Caco-2 (cell line): ENCODE measurements at regions not wholly inside any gene's neighbourhood (a gene's known extent, or its start where the extent isn't known, plus 50 kb on each side); places are given as distances from the start of the nearest gene placed in this dataset.

Source experiments
- BruUV-seq: library from RNA; stranded (reverse); fragments of 400-500 nt; replicated peaks from 2 replicates; lab custom pipeline; 2021; lab: Mats Ljungman, UMichigan
- CTCF ChIA-PET: fragments of 300-600 bp; sonication (Branson Sonifier 250); formaldehyde crosslinking; loops from one replicate; lab custom pipeline; 2022; ENCODE audit warnings: antibody characterized with exemption; lab: Charles Lee
- POLR2A ChIA-PET: fragments of 300-600 bp; sonication (Branson Sonifier 250); formaldehyde crosslinking; loops from one replicate; lab custom pipeline; 2022; ENCODE audit warnings: antibody characterized with exemption; lab: Charles Lee
- DNase-seq, 2 experiments: peaks; one replicate each; pipeline versions ENCODE4 v3.0.0 to v3.0.0-alpha.2; 2020 to 2022
- H3K27me3 ChIP-seq: replicated peaks from 2 replicates; pipeline ENCODE4 v1.6.0; 2011; ENCODE audit warnings: low read length; ENCODE audit not compliant: control insufficient read depth, insufficient read depth
- H3K36me3 ChIP-seq: 2 replicates; pipeline ENCODE4 v1.5.1; 2011; ENCODE audit warnings: low read length; ENCODE audit not compliant: control insufficient read depth, insufficient read depth
- H3K4me1 ChIP-seq: fragments of 250-450 bp; sonication (Bioruptor Pico); 2 replicates; pipeline ENCODE4 v1.5.1; 2020; ENCODE audit warnings: mild to moderate bottlenecking
- H3K4me3 ChIP-seq: 2 replicates; pipeline ENCODE4 v1.5.1; 2011; ENCODE audit warnings: low read depth, mild to moderate bottlenecking, control low read depth, low read length
- H3K9me3 ChIP-seq: fragments of 250-450 bp; sonication (Bioruptor Pico); 2 replicates; pipeline ENCODE4 v1.5.1; 2020; ENCODE audit warnings: mild to moderate bottlenecking, moderate library complexity
- H3K27ac Mint-ChIP-seq: one replicate; pipeline ENCODE4 v1.8.0; 2022; ENCODE audit warnings: mixed read lengths; ENCODE audit not compliant: unreplicated experiment
- H3K27me3 Mint-ChIP-seq: one replicate; pipeline ENCODE4 v1.8.0; 2022; ENCODE audit warnings: mixed read lengths; ENCODE audit not compliant: insufficient read depth, unreplicated experiment
- H3K36me3 Mint-ChIP-seq: one replicate; pipeline ENCODE4 v1.8.0; 2022; ENCODE audit warnings: mild to moderate bottlenecking, mixed read lengths; ENCODE audit not compliant: insufficient read depth, unreplicated experiment
- H3K4me1 Mint-ChIP-seq: one replicate; pipeline ENCODE4 v1.8.0; 2022; ENCODE audit warnings: low read depth, mixed read lengths; ENCODE audit not compliant: unreplicated experiment
- H3K4me3 Mint-ChIP-seq: one replicate; pipeline ENCODE4 v1.8.0; 2022; ENCODE audit warnings: mild to moderate bottlenecking, moderate library complexity, mixed read lengths; ENCODE audit not compliant: unreplicated experiment
- H3K9me3 Mint-ChIP-seq: one replicate; pipeline ENCODE4 v1.8.0; 2022; ENCODE audit warnings: mixed read lengths; ENCODE audit not compliant: unreplicated experiment
- intact Hi-C: fragments of 100-400 bp; cut with micrococcal nuclease; formaldehyde crosslinking; loops from one replicate; pipeline ENCODE4 v1.10.0; 2022; ENCODE audit not compliant: unreplicated experiment
- TF ChIP-seq, protein P1 (sequence below), 2 experiments: fragments of 200-600 bp in 1 of 2; IDR thresholded peaks; 1 replicate in 1 of 2; 2 replicates in 1 of 2; pipeline versions ENCODE4 v1.5.1 to v1.8.0; 2011 to 2022; ENCODE audit warnings: antibody characterized with exemption in 1 of 2, control low read depth in 1 of 2, inconsistent platforms in 1 of 2, low read depth in 1 of 2, low read length in 1 of 2, mild to moderate bottlenecking in 1 of 2, moderate library complexity in 1 of 2; ENCODE audit not compliant: insufficient read depth in 1 of 2, severe bottlenecking in 1 of 2, unreplicated experiment in 1 of 2

DNA sequence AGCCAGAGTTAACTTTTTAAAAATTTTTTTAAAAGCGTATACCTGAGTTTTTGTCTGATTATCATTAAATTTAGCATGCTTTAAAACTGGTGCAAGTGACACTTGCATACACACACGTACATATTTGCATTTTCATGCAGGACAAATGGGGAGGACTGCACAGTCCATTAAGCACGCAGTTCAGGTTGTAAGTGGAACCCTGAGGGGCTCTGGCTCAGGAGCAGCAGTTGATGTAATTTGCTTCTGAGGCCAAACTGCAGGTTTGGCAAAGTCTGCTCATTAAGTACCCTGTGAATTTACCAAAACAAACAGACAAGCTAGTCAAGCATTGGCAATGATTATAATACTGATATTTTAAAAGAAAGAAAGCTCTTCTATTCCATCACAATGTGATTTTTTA lies 215.8 kb upstream of the PFKP start:
- H3K27me3 Mint-ChIP-seq = peaks cover 27% of the 10 kb centered on the region
- intact Hi-C loops = no loop called here
- Histone ChIP-seq H3K4me3 (no peak overlapping the region), H3K27me3 (no peaks in the 10 kb centered on the region; the same call in 1 of the 2 replicates), H3K4me1 (no peaks in the 10 kb centered on the region), H3K9me3 (no peaks in the 10 kb centered on the region), H3K36me3 (no peaks in the 10 kb centered on the region)
- no peak overlapping the region for H3K4me3 Mint-ChIP-seq
- H3K4me1 Mint-ChIP-seq = no peaks in the 10 kb centered on the region
- TF ChIP-seq, protein P1, sequence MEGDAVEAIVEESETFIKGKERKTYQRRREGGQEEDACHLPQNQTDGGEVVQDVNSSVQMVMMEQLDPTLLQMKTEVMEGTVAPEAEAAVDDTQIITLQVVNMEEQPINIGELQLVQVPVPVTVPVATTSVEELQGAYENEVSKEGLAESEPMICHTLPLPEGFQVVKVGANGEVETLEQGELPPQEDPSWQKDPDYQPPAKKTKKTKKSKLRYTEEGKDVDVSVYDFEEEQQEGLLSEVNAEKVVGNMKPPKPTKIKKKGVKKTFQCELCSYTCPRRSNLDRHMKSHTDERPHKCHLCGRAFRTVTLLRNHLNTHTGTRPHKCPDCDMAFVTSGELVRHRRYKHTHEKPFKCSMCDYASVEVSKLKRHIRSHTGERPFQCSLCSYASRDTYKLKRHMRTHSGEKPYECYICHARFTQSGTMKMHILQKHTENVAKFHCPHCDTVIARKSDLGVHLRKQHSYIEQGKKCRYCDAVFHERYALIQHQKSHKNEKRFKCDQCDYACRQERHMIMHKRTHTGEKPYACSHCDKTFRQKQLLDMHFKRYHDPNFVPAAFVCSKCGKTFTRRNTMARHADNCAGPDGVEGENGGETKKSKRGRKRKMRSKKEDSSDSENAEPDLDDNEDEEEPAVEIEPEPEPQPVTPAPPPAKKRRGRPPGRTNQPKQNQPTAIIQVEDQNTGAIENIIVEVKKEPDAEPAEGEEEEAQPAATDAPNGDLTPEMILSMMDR (IDR thresholded peaks at IDR 0.05; ENCODE audit: insufficient read depth in 1 of 2, low read depth in 1 of 2, low read length in 1 of 2, severe bottlenecking in 1 of 2, unreplicated experiment in 1 of 2) = no peak
- H3K36me3 Mint-ChIP-seq = no peaks in the 10 kb centered on the region
- no peaks in the 10 kb centered on the region for H3K9me3 Mint-ChIP-seq
- ChIA-PET CTCF (no interaction called here), POLR2A (no interaction called here)
- H3K27ac Mint-ChIP-seq = no peak overlapping the region
- no peak for DNase-seq
- BruUV-seq = no TSS peak

DNA sequence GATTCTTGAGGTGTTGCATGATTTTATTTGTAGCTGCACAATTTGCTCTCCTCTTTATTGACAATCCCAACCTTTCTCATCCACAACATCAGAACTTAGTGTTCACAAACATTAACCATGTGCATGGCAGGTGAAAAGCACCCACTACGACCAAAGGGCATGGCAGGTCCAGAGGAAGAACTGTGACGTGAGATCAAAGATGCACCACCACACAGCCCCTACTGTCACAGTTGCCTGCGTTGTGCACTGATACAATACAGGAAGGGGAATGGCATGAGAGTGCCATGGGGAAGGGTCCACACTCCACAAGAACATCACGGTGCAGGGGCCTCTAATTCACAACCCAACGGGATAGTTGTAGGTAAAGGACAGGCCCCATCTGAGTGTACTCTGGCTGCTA lies 217.1 kb upstream of the PFKP start:
- CTCF ChIA-PET = no interaction called here
- no peaks in the 10 kb centered on the region for H3K9me3 Mint-ChIP-seq
- H3K36me3 Mint-ChIP-seq = no peaks in the 10 kb centered on the region

DNA sequence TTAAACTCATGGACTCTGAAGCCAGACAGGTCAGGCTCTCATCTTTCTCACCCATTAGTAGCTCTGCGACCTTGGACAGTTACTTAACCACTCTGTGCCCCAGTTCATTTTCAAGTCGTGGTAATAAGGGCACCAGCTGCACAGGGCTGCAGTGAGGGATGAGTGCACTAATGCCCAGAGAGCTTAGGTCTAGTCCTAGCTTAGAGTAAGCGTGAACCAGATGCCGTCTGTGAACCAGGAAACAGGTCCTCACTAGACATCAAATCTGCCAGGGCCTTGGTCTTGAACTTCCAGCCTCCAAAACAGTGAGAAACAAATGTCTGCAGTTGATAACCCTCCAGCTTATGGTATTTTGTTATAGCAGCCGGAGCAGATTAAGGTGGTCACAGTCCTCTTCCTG lies 222.4 kb upstream of the PFKP start:
- DNase-seq = no peak
- Histone ChIP-seq H3K4me3 (no peak overlapping the region), H3K4me1 (no peaks in the 10 kb centered on the region), H3K9me3 (no peaks in the 10 kb centered on the region), H3K27me3 (no peaks in the 10 kb centered on the region), H3K36me3 (no peaks in the 10 kb centered on the region)
- TF ChIP-seq, protein P1 (IDR thresholded peaks at IDR 0.05; ENCODE audit: insufficient read depth in 1 of 2, low read depth in 1 of 2, low read length in 1 of 2, severe bottlenecking in 1 of 2, unreplicated experiment in 1 of 2) = no peak
- CTCF ChIA-PET = no interaction called here
- Mint-ChIP-seq H3K4me1 (no peaks in the 10 kb centered on the region), H3K9me3 (no peaks in the 10 kb centered on the region), H3K4me3 (no peak overlapping the region), H3K27me3 (peaks cover 25% of the 10 kb centered on the region), H3K36me3 (no peaks in the 10 kb centered on the region), H3K27ac (no peak overlapping the region)
- intact Hi-C loops = no loop called here
- POLR2A ChIA-PET = no interaction called here
- no TSS peak for BruUV-seq

More for the DNA sequence above, 217.1 kb upstream of the PFKP start:
- intact Hi-C loops = no loop called here
- Histone ChIP-seq H3K4me3 (no peak overlapping the region), H3K36me3 (no peaks in the 10 kb centered on the region), H3K27me3 (no peaks in the 10 kb centered on the region; the same call in 1 of the 2 replicates), H3K9me3 (no peaks in the 10 kb centered on the region), H3K4me1 (no peaks in the 10 kb centered on the region)
- no peak for DNase-seq
- Mint-ChIP-seq H3K27me3 (peaks cover 22% of the 10 kb centered on the region), H3K27ac (no peak overlapping the region), H3K4me3 (no peak overlapping the region), H3K4me1 (no peaks in the 10 kb centered on the region)
- POLR2A ChIA-PET = no interaction called here
- no TSS peak for BruUV-seq
- TF ChIP-seq, protein P1 (IDR thresholded peaks at IDR 0.05; ENCODE audit: insufficient read depth in 1 of 2, low read depth in 1 of 2, low read length in 1 of 2, severe bottlenecking in 1 of 2, unreplicated experiment in 1 of 2) = no peak
